ENCODE measurements at regions not wholly inside any gene's neighbourhood (a gene's known extent, or its start where the extent isn't known, plus 50 kb on each side); places are given as distances from the start of the nearest gene placed in this dataset.

- no peak for TF ChIP-seq TCF4 (CRISPR knock-in tag; IDR thresholded peaks at IDR 0.05; ENCODE audit: borderline replicate concordance)
- TF ChIP-seq, protein P1, sequence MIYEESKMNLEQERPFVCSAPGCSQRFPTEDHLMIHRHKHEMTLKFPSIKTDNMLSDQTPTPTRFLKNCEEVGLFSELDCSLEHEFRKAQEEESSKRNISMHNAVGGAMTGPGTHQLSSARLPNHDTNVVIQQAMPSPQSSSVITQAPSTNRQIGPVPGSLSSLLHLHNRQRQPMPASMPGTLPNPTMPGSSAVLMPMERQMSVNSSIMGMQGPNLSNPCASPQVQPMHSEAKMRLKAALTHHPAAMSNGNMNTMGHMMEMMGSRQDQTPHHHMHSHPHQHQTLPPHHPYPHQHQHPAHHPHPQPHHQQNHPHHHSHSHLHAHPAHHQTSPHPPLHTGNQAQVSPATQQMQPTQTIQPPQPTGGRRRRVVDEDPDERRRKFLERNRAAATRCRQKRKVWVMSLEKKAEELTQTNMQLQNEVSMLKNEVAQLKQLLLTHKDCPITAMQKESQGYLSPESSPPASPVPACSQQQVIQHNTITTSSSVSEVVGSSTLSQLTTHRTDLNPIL (CRISPR knock-in tag; IDR thresholded peaks at IDR 0.05; ENCODE audit: low read depth) = no peak
- TF ChIP-seq CSDC2 (CRISPR knock-in tag; IDR thresholded peaks at IDR 0.05) = no peak
Measured at GRCh38 chr1:38125837-38126520, 79.4 kb upstream of the POU3F1 start.

Measured in SK-N-SH treated with all-trans-retinoic acid at 6 μM for 48 hours (cell line).